Dedifferentiated amniotic fluid mesenchymal stem cell (primary cell): ENCODE measurements at regions not wholly inside any gene's neighbourhood (a gene's known extent, or its start where the extent isn't known, plus 50 kb on each side); places are given as distances from the start of the nearest gene placed in this dataset.
"Not testable (repeated sequence)": the region's sequence is repeated elsewhere in the genome, so short reads cannot be mapped to it uniquely, and the experiment has no call there.

Source experiments
- DNase-seq: peaks from one replicate; pipeline ENCODE4 v3.0.0-alpha.2; 2016; ENCODE audit errors: extremely low spot score

DNA sequence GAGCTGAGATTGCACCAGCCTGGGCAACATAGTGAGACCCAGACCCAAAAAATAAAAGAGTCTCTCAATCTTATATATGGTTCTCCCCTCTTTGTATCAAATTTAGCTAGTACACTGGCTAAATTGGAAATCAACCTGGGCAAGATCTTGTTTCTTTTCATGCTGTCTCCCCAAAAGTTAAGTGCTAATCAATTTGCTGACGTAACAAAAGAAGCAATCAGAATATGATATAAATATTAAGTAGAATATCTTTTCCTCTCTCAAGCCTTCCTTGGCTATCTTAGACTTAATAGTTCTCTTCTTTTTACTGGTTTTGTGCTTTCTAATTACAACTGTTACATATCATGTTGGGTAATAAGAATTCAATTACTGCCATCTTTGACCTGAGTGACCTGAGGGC, 258.9 kb downstream of the KCNRG start:
- no peak for DNase-seq

- no peak for DNase-seq
Measured at GRCh38 chr13:50275392-50276063, 260.3 kb downstream of the KCNRG start.

DNA sequence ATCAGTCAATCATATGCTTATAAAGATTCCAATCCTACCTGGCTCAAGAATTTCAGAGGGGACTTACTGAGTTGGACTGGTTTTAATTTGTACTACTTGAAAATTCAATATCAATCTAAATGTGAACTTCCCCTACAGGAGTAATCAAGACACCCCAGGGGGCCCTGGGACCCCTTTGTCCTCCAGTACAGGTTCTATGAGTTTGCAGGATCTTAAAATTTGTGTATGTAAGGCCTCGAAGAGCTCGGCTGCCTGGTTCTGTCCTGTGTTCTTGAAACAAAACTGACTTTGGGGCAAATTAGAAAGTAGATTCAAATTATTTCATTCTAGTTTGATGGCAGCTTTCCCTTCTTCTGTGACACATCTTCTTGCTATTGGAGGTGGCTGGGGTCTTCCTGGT, 261.3 kb downstream of the KCNRG start:
- no peak for DNase-seq

DNA sequence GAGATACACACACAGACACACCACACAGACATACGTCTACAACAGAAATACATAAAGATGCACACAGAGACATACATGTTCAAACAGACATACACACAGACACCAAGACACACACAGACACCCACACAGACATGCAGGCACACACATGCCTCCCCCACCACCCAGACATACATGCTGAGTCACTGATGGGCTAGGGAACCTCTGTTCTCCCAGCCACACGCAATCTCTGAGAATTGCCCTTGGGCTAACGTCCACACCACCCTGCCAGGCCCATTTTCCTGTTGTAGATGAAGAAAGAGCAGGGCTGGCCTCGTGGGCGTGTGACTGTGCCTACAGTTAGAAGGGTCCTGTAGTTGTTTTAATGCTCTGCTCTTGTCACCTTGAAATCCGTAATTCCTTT, 261.9 kb downstream of the KCNRG start:
- DNase-seq = no peak

- no peak for DNase-seq
Measured at GRCh38 chr13:50277906-50278305, 262.7 kb downstream of the KCNRG start.

DNA sequence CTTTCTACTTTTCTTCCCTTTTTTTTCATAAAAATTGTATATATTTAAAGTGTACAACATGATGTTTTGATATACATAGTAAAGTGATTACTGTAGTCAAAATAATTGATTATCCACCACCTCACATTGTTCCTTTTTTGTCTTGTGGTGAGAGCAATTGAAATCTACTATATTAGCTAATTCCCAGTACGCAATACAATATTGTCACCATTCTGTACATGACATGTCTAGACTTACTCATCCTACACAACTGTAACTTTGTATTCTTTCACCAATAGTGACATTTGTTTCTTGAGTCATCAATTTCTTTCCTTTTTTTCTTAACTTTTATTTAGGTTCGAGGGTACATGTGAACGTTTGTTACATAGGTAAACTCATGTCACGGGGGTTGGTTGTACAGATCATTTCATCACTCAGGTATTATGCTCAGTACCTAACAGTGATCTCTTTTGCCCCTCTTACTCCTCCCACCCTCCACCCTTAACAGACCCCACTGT, 265.2 kb downstream of the KCNRG start:
- DNase-seq = no peak

DNA sequence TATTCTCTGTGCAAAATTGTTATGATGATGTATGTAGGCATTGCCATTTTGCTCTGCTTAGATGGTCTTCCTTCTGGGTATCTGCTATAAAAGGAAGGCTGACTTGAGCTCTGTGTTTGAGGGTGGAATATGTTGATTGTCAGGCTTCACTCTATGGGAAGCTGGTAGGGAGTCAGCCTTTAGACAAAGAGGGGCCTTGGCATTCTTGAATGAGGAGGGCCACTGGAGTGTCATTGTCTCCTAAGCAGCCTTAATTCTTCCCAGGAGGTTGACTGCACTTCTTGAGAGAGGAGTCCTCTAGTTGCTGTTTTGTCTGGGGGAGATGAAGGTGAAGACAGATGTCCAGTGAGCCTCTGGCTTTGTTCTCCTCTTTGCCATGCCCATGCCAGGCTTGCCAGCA, 266.8 kb downstream of the KCNRG start:
- no peak for DNase-seq

DNA sequence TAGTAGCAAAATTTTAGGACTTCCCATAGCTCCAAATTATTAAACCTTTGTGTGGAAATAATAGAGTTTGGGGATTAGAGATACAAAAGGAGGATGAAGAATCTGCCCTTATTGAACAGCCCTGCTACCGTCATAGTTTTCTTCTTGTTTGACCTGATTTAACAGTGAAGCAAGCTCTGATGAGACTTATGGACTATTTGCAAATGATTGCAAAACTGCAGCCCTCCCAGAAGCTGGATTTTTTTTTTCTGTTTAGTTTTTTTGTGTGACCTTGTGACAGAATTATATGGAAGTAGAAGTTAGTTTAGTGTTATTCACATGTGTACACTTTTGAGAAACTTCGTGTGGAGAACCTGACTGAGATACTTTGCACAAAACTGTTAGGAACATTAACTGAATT, 267.8 kb downstream of the KCNRG start:
- no peak for DNase-seq

- no peak for DNase-seq
Measured at GRCh38 chr13:50284540-50284939, 269.3 kb downstream of the KCNRG start.

DNA sequence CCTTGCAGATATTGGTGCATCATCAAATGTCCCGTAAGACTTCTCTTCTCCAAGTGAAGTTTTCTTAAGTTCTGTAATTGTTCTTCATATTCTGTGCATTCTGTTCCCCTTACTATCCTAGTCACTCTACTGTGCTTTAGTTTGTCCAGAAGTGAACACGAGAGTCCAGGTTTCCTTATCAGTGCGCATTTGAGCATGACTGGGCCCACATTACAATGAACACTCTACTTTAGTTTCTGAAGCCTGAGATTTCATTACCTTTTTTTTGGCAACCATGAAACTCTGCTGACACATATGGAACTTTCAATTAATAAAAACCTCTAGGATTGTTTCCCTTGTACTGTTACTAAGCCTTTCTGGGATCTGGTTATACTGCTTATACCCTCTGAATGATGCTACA, 270.0 kb downstream of the KCNRG start:
- no peak for DNase-seq

- no peak for DNase-seq
Measured at GRCh38 chr13:50286324-50286723, 271.1 kb downstream of the KCNRG start.

DNA sequence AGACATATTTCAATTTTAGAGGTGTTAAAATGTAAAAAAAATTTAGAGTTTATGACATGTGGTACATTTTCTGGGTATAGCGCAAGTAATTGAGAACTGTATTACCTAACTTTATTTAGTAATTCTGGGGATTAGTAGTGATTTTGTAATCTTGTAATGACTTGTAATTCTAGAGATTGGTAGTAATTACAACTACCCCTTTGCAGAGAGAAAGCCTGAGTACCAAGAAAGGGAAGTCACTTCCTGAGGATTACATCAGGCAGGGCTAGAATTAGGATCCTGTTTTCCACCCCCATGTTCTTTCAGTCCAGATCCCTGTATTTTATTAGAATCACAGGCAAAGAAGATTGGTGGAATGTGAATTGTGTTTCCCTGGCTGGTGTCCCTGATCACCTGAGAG, 274.9 kb downstream of the KCNRG start:
- DNase-seq = no peak

DNA sequence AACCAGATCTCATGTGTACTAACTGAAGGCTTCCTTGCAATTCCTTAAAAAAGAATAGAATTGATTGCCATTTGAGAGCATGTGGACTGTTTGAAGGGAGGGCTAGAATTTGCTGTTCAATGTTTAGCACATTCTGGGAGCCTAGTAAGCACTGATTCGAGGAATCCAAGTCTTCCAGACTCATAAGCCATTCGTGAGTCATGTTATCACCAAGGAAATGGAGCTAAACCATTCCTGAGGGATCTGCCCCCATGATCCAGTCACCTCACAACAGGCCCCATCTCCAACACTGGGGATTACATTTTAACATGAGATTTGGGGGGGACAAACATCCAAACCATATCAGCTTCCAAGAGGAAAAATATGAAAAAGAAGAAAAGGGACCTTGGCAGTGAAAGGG, 276.4 kb downstream of the KCNRG start:
- DNase-seq = no peak

DNA sequence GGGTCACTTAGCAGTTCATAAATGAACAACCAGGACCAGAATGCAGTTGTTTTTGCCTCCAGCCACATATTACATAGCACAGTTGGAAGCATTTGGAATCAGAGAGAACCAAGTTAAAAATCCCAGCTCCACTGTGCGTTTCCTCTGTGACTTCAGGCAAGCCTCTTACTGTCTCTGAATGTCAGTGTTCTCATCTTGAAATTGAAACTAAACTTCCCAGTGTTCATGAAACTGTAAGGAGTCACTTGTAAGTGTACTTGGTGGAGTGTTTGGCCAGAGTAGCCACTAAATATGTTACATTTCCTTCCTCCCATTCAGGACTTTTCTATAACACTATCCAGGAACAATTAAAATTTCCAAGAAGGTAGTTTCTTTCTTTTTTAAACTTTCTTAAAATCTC, 276.8 kb downstream of the KCNRG start:
- no peak for DNase-seq

GRCh38 chr13:50294425-50294824, 279.2 kb downstream of the KCNRG start:
- not testable (repeated sequence) for DNase-seq

DNA sequence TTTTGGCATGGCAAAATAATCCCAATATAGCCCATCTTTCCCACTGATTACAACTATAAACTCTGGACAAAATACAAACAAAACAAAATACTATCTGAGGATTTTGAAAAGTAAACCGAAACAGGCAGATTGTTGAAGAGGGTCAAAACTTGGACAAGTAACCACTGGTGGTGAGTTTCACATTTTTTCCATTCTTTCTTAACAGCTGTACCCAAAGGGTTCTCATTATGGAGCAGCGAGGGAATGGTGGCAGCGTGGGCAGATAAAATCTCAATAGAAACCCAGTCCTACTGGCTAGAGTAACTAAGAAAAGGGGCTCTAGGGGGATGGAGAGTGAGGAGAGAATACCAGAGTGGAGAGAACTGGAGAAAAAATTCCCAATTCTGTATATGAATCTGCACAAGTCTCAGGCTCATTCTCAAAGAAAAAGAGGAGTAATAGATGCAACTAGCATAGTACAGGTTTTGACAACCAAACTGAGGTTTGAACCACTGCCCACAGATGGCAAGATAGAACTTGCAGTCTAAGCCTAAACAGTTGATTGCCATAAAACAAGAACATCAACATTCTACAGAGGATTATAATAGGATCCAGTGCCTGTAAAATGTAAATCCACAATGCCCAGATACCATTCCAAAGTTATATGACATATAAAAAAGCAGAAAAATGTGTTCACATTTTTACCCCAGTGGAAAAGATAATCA, 284.5 kb downstream of the KCNRG start:
- no peak for DNase-seq

GRCh38 chr13:50303963-50304721, 288.9 kb downstream of the KCNRG start:
- DNase-seq = no peak

DNA sequence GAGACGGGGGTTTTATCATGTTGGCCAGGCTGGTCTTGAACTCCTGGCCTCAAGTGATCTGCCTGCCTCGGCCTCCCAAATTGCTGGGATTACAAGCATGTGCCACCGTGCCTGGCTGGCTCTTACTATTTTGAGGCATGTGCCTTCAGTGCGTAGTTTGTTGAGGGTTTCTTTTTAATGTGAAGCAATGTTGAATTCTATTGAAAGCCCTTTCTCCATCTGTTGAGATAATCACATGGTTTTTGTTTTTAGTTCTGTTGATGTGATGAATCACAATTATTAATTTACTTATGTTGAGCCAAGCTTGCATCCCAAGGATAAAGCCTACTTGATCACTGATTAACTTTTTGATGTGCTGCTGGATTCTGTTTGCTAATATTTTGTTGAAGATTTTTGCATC, 290.9 kb downstream of the KCNRG start:
- no peak for DNase-seq

DNA sequence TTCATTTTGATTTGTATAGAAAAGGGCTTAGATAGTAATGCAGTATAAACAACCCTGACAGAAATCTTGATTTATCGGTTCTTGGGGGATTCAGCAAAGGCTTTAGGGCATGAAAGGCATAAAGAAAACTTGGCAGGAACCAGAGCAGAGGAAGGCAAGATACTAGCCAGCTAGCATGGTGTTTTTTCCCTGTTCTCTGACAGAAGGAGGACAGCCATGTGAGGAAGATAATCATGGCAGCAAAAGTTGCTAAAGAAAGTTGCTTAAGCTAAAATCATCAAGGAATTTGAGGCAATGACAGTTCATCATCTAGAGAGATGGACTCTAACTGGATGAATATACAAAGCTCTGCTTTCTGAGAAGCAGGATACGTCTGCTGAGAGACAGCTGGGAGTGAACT, 294.1 kb downstream of the KCNRG start:
- DNase-seq = no peak

GRCh38 chr13:50309882-50310594, 294.8 kb downstream of the KCNRG start:
- DNase-seq = no peak

- DNase-seq = no peak
Measured at GRCh38 chr13:50310734-50311133, 295.5 kb downstream of the KCNRG start.

GRCh38 chr13:50318887-50319286, 303.6 kb downstream of the KCNRG start:
- DNase-seq = no peak
